ENCODE measurements at regions not wholly inside any gene's neighbourhood (a gene's known extent, or its start where the extent isn't known, plus 50 kb on each side); places are given as distances from the start of the nearest gene placed in this dataset.

DNA sequence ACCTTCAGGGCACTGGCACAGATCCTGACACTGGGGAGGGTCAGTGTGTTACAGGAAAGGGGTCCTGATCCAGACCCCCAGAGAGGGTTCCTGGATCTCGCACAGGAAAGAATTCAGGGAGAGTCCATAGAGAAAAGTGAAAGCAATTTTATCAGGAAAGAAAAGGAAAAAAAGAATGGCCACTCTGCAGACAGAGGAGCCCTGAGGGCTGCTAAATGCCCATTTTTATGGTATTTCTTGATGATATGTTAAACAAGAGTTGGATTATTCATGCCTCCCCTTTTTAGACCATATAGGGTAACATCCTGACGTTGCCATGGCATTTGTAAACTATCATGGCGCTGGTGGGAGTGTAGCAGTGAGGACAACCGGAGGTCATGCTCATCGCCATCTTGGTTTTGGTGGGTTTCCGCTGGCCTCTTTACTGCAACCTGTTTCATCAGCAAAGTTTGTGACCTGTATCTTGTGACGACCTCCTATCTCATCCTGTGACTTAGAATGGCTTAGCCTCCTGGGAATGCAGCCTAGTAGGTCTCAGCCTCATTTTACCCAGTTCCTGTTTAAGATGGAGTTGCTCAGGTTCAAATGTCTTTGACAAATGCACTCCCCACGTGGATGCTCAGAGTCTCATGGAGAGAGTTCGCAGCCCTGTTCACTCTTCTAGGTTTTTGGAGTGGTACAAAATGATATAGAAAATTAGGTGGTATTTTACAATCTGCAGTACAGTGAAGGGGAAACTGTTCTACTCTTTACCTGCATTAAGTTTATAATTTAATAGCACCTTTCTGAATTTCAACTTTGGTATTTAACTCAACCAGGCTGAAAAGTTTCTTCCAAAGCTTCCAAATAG, 1363.7 kb upstream of the TMEM132C start:
- Histone ChIP-seq H3K27me3 (ENCODE audit: control insufficient read depth, insufficient read depth, low read length) (no peaks in the 10 kb centered on the region), H3K27ac (ENCODE audit: low read length) (no peak overlapping the region), H3K36me3 (ENCODE audit: control insufficient read depth, insufficient read depth, low read length) (no peaks in the 10 kb centered on the region), H3K4me3 (ENCODE audit: low read length) (no peak overlapping the region), H3K4me1 (ENCODE audit: control insufficient read depth, insufficient read depth, low read length) (no peaks in the 10 kb centered on the region), H3K9me3 (ENCODE audit: control insufficient read depth, insufficient read depth, low read length) (no peaks in the 10 kb centered on the region)
- no peak for DNase-seq
- Mint-ChIP-seq H3K36me3 (no peaks in the 10 kb centered on the region), H3K4me3 (no peak overlapping the region), H3K27me3 (ENCODE audit: low read depth in 2 of 2) (no peaks in the 10 kb centered on the region), H3K9me3 (peaks cover 3 to 8% of the 10 kb centered on the region in 2 donors), H3K27ac (no peak overlapping the region), H3K4me1 (no peaks in the 10 kb centered on the region)
- intact Hi-C loops (cut with micrococcal nuclease), result no loop called here
- TF ChIP-seq CTCF (IDR thresholded peaks at IDR 0.05), result no peak
- ATAC-seq, result no peak
- 70% methylated on average over 9 of the region's 9 CpGs for WGBS (ENCODE audit: insufficient coverage)

- H3K4me1 Mint-ChIP-seq, result no peaks in the 10 kb centered on the region
- no peaks in the 10 kb centered on the region for H3K27me3 Mint-ChIP-seq (ENCODE audit: low read depth in 2 of 2)
- DNase-seq, result no peak
- Histone ChIP-seq H3K9me3 (ENCODE audit: control insufficient read depth, insufficient read depth, low read length) (no peaks in the 10 kb centered on the region), H3K4me3 (ENCODE audit: low read length) (no peak overlapping the region), H3K27me3 (ENCODE audit: control insufficient read depth, insufficient read depth, low read length) (no peaks in the 10 kb centered on the region), H3K4me1 (ENCODE audit: control insufficient read depth, insufficient read depth, low read length) (no peaks in the 10 kb centered on the region), H3K27ac (ENCODE audit: low read length) (no peak overlapping the region), H3K36me3 (ENCODE audit: control insufficient read depth, insufficient read depth, low read length) (no peaks in the 10 kb centered on the region)
- no peak for ATAC-seq
- TF ChIP-seq CTCF (IDR thresholded peaks at IDR 0.05), result no peak
- H3K9me3 Mint-ChIP-seq, result peaks cover 3 to 8% of the 10 kb centered on the region in 2 donors
- intact Hi-C loops (cut with micrococcal nuclease), result no loop called here
- WGBS (ENCODE audit: insufficient coverage), result 94% methylated on average over 2 of the region's 2 CpGs
- H3K4me3 Mint-ChIP-seq, result no peak overlapping the region
- no peak overlapping the region for H3K27ac Mint-ChIP-seq
- no peaks in the 10 kb centered on the region for H3K36me3 Mint-ChIP-seq
These were observed 1361.2 kb upstream of the TMEM132C start for GRCh38 chr12:126905752-126906151.

DNA sequence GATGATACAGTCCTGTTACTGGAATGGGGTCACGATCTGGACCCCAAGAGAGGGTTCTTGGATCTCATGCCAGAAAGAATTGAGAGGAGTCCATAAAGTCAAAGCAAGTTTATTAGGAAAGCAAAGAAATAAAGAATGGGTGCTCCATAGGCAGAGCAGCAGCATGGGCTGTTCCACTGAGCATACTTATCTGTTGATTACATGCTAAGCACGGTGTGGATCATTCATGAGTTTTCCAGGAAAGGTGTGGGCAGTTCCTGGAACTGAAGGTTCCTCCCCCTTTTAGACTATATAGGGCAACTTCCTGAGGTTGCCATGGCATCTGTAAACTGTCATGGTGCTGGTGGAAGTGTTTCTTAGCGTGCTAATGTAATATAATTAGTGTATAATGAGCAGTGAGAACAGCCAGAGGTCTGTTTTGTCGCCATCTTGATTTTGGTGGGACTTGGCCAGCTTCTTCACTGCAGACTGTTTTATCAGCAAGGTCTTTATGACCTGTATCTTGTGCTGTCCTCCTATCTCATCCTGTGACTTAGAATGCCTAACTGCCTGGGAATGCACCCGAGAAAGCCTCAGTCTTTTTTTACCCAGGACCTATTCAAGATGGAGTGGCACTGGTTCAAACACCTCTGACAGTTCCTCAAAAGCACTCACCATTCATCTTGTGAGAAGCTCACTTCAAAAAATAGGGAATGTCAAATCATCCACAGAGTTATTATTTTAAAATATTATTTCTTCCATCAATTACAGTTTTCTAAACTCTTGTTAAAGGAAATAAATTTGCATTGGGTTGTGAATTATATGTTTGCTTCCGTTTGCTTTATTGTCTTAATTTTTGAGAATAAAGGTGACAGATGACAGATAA, 1358.8 kb upstream of the TMEM132C start:
- Histone ChIP-seq H3K27me3 (ENCODE audit: control insufficient read depth, insufficient read depth, low read length) (no peaks in the 10 kb centered on the region), H3K4me3 (ENCODE audit: low read length) (no peak overlapping the region), H3K4me1 (ENCODE audit: control insufficient read depth, insufficient read depth, low read length) (no peaks in the 10 kb centered on the region), H3K36me3 (ENCODE audit: control insufficient read depth, insufficient read depth, low read length) (no peaks in the 10 kb centered on the region), H3K27ac (ENCODE audit: low read length) (no peak overlapping the region), H3K9me3 (ENCODE audit: control insufficient read depth, insufficient read depth, low read length) (no peaks in the 10 kb centered on the region)
- no peak for TF ChIP-seq CTCF (IDR thresholded peaks at IDR 0.05)
- 68% methylated on average over 5 of the region's 6 CpGs for WGBS (ENCODE audit: insufficient coverage)
- ATAC-seq, result no peak
- Mint-ChIP-seq H3K4me3 (no peak overlapping the region), H3K27ac (no peak overlapping the region), H3K9me3 (peaks cover 3 to 6% of the 10 kb centered on the region in 2 donors), H3K4me1 (no peaks in the 10 kb centered on the region), H3K27me3 (ENCODE audit: low read depth in 2 of 2) (no peaks in the 10 kb centered on the region), H3K36me3 (no peaks in the 10 kb centered on the region)
- intact Hi-C loops (cut with micrococcal nuclease), result no loop called here
- DNase-seq, result no peak

Measured in natural killer cell (primary cell).